H1 (cell line): ENCODE measurements at regions not wholly inside any gene's neighbourhood (a gene's known extent, or its start where the extent isn't known, plus 50 kb on each side); places are given as distances from the start of the nearest gene placed in this dataset.

Source experiments
- CTCF ChIA-PET: fragments of 300-600 bp; sonication (Branson Sonifier 250); formaldehyde crosslinking; loops from one replicate; lab custom pipeline; 2021; ENCODE audit not compliant: partially characterized antibody; lab: Charles Lee
- POLR2A ChIA-PET: fragments of 300-600 bp; sonication (Branson Sonifier 250); formaldehyde crosslinking; loops from one replicate; lab custom pipeline; 2021; ENCODE audit warnings: inconsistent platforms; ENCODE audit not compliant: partially characterized antibody; lab: Charles Lee
- DNase-seq, 2 experiments: peaks; one replicate each; pipeline versions ENCODE4 v3.0.0 to v3.0.0-alpha.2; 2010 to 2022; ENCODE audit warnings: low spot score in 2 of 2, low read depth in 1 of 2, mixed read lengths in 1 of 2
- FAIRE-seq: peaks from 2 replicates; lab custom pipeline; 2011; peaks lifted over from hg19 to GRCh38; lab: Jason Lieb, UNC
- H2AFZ ChIP-seq: 2 replicates; pipeline ENCODE4 v1.8.1; 2012; ENCODE audit warnings: low read length, inconsistent platforms
- H2AK5ac ChIP-seq: 2 replicates; pipeline ENCODE4 v1.6.1; 2013; ENCODE audit warnings: low read depth, low read length
- H2BK120ac ChIP-seq: replicated peaks from 2 replicates; pipeline ENCODE3; 2013; ENCODE audit warnings: low read depth, low read length, inconsistent platforms
- H2BK12ac ChIP-seq: 2 replicates; pipeline ENCODE4 v1.6.1; 2013; ENCODE audit warnings: low read depth, low read length
- H2BK15ac ChIP-seq: 2 replicates; pipeline ENCODE4 v1.6.1; 2013; ENCODE audit warnings: low read length
- H2BK20ac ChIP-seq: 2 replicates; pipeline ENCODE4 v1.6.1; 2013; ENCODE audit warnings: low read length
- H2BK5ac ChIP-seq: 2 replicates; pipeline ENCODE4 v1.6.1; 2013; ENCODE audit warnings: low read depth, low read length
- H3K14ac ChIP-seq: 2 replicates; pipeline ENCODE4 v1.6.1; 2013; ENCODE audit warnings: inconsistent platforms; ENCODE audit not compliant: insufficient read length
- H3K18ac ChIP-seq: 2 replicates; pipeline ENCODE4 v1.6.1; 2013; ENCODE audit warnings: low read length; ENCODE audit errors: extremely low read depth
- H3K23ac ChIP-seq: 2 replicates; pipeline ENCODE4 v1.6.1; 2013; ENCODE audit warnings: inconsistent platforms; ENCODE audit not compliant: insufficient read length
- H3K23me2 ChIP-seq: 2 replicates; pipeline ENCODE4 v1.6.1; 2013; ENCODE audit warnings: low read depth, low read length
- H3K27ac ChIP-seq: 2 replicates; pipeline ENCODE4 v1.6.1; 2011; ENCODE audit warnings: low read depth, low read length, inconsistent platforms
- H3K27me3 ChIP-seq, 4 experiments: replicated peaks in 1 of 4; 1 replicate in 1 of 4; 2 replicates in 3 of 4; pipeline versions ENCODE4 v1.6.1 to v1.8.1; 2011 to 2013; ENCODE audit warnings: low read length in 3 of 4, mild to moderate bottlenecking in 3 of 4, inconsistent platforms in 2 of 4, mixed read lengths in 2 of 4, moderate library complexity in 1 of 4; ENCODE audit not compliant: control insufficient read depth in 3 of 4, insufficient read depth in 3 of 4; ENCODE audit errors: extremely low read depth in 1 of 4
- H3K36me3 ChIP-seq, 4 experiments: 2 replicates each; pipeline versions ENCODE4 v1.6.1 to v1.8.1; 2011 to 2013; ENCODE audit warnings: mild to moderate bottlenecking in 4 of 4, low read length in 3 of 4, moderate library complexity in 2 of 4, control low read depth in 1 of 4, inconsistent platforms in 1 of 4; ENCODE audit not compliant: insufficient read depth in 4 of 4, control insufficient read depth in 2 of 4
- H3K4ac ChIP-seq: replicated peaks from 2 replicates; pipeline ENCODE3; 2013; ENCODE audit warnings: low read length, low read depth, mixed read lengths, inconsistent platforms; ENCODE audit not compliant: insufficient read length
- H3K4me1 ChIP-seq, 4 experiments: replicated peaks in 1 of 4; 1 replicate in 1 of 4; 2 replicates in 3 of 4; pipeline versions ENCODE4 v1.6.1 to v1.8.1; 2011 to 2013; ENCODE audit warnings: low read length in 3 of 4, inconsistent platforms in 2 of 4, mixed read lengths in 1 of 4; ENCODE audit not compliant: insufficient read depth in 4 of 4, control insufficient read depth in 3 of 4
- H3K4me2 ChIP-seq, 2 experiments: 2 replicates each; pipeline versions ENCODE4 v1.6.1 to v1.8.1; 2011 to 2013; ENCODE audit warnings: low read depth in 2 of 2, low read length in 2 of 2, control low read depth in 1 of 2, inconsistent platforms in 1 of 2, mild to moderate bottlenecking in 1 of 2; ENCODE audit not compliant: insufficient read depth in 1 of 2
- H3K4me3 ChIP-seq, 4 experiments: fragments of 200-600, 300-600 bp in 1 of 4; sonication (generic), shearing (Covaris generic), sonication (Bioruptor Twin) in 1 of 4; 2 replicates each; pipeline versions ENCODE4 v1.5.1 to v1.8.1; 2011 to 2016; ENCODE audit warnings: low read length in 4 of 4, low read depth in 3 of 4, control low read depth in 2 of 4, inconsistent platforms in 2 of 4, mild to moderate bottlenecking in 2 of 4, mixed read lengths in 1 of 4, moderate library complexity in 1 of 4; ENCODE audit not compliant: insufficient read depth in 2 of 4; ENCODE audit errors: extremely low read depth in 1 of 4
- H3K56ac ChIP-seq: replicated peaks from 2 replicates; pipeline ENCODE3; 2013; ENCODE audit warnings: low read depth, mild to moderate bottlenecking, mixed read lengths, low read length, inconsistent platforms; ENCODE audit not compliant: insufficient read length
- H3K79me1 ChIP-seq: 2 replicates; pipeline ENCODE4 v1.6.1; 2013; ENCODE audit warnings: low read depth, low read length, control low read depth
- H3K79me2 ChIP-seq, 2 experiments: 2 replicates each; pipeline versions ENCODE4 v1.6.1 to v1.8.1; 2012 to 2013; ENCODE audit warnings: low read length in 2 of 2, mild to moderate bottlenecking in 2 of 2, inconsistent platforms in 1 of 2; ENCODE audit not compliant: insufficient read depth in 2 of 2, control insufficient read depth in 1 of 2
- H3K9ac ChIP-seq, 4 experiments: replicated peaks in 1 of 4; 1 replicate in 1 of 4; 2 replicates in 3 of 4; pipeline versions ENCODE4 v1.6.1 to v1.8.1; 2011 to 2013; ENCODE audit warnings: low read depth in 3 of 4, low read length in 3 of 4, control low read depth in 2 of 4, mild to moderate bottlenecking in 2 of 4, moderate library complexity in 2 of 4, inconsistent platforms in 1 of 4; ENCODE audit errors: extremely low read depth in 1 of 4
- H3K9me3 ChIP-seq, 2 experiments: 2 replicates each; pipeline versions ENCODE4 v1.6.1 to v1.8.1; 2012 to 2013; ENCODE audit warnings: mild to moderate bottlenecking in 2 of 2, moderate library complexity in 2 of 2, control low read depth in 1 of 2, inconsistent platforms in 1 of 2, low read depth in 1 of 2, low read length in 1 of 2, mixed read lengths in 1 of 2; ENCODE audit not compliant: insufficient read depth in 2 of 2
- H4K20me1 ChIP-seq, 2 experiments: replicated peaks in 1 of 2; 2 replicates each; pipeline versions ENCODE3 to v1.8.1; 2011 to 2013; ENCODE audit warnings: inconsistent platforms in 2 of 2, low read length in 2 of 2, mild to moderate bottlenecking in 1 of 2; ENCODE audit not compliant: insufficient read depth in 2 of 2, control insufficient read depth in 1 of 2
- H4K5ac ChIP-seq: 2 replicates; pipeline ENCODE4 v1.6.1; 2013; ENCODE audit warnings: low read length, low read depth, mixed read lengths, inconsistent platforms; ENCODE audit not compliant: insufficient read length
- H4K8ac ChIP-seq: 2 replicates; pipeline ENCODE4 v1.8.0; 2013; ENCODE audit warnings: mild to moderate bottlenecking, moderate library complexity, low read length, inconsistent platforms; ENCODE audit not compliant: insufficient read depth; ENCODE audit errors: extremely low read depth
- H4K91ac ChIP-seq: replicated peaks from 2 replicates; pipeline ENCODE3; 2013; ENCODE audit warnings: low read length, mixed read lengths, inconsistent platforms; ENCODE audit not compliant: insufficient read length
- ATF3 ChIP-seq: IDR thresholded peaks from 2 replicates; pipeline ENCODE4 v1.6.1; 2011; ENCODE audit warnings: low read depth, mild to moderate bottlenecking, low read length; ENCODE audit not compliant: insufficient read depth
- CREB1 ChIP-seq: IDR thresholded peaks from 2 replicates; pipeline ENCODE4 v1.6.1; 2012; ENCODE audit warnings: inconsistent platforms
- GTF2F1 ChIP-seq: IDR thresholded peaks from 2 replicates; pipeline ENCODE4 v1.6.1; 2012; ENCODE audit warnings: low read depth, low read length, improper control_type of control experiment, borderline replicate concordance
- NANOG ChIP-seq: IDR thresholded peaks from 2 replicates; pipeline ENCODE4 v1.6.1; 2011; ENCODE audit warnings: low read length, low read depth, mild to moderate bottlenecking, inconsistent platforms; ENCODE audit not compliant: insufficient read depth, poor library complexity, severe bottlenecking
- SRF ChIP-seq: IDR thresholded peaks from 2 replicates; pipeline ENCODE4 v1.6.1; 2011; ENCODE audit warnings: mild to moderate bottlenecking, low read depth, low read length, moderate library complexity
- TAF1 ChIP-seq: IDR thresholded peaks from 2 replicates; pipeline ENCODE4 v1.6.1; 2011; ENCODE audit warnings: mild to moderate bottlenecking, low read depth, low read length
- TCF12 ChIP-seq: IDR thresholded peaks from 2 replicates; pipeline ENCODE4 v1.6.1; 2011; ENCODE audit warnings: low read depth, mild to moderate bottlenecking, low read length
- YY1 ChIP-seq: IDR thresholded peaks from 2 replicates; pipeline ENCODE4 v1.6.1; 2011; ENCODE audit warnings: low read depth, mild to moderate bottlenecking, low read length
- WGBS, 2 experiments: shearing (Covaris generic) in 1 of 2; methylation state at CpG; one replicate each; pipeline versions ENCODE4 v1.1.6 to v1.1.7; 2013 to 2015; ENCODE audit warnings: low lambda C conversion rate in 2 of 2, mixed read lengths in 2 of 2, inconsistent platforms in 1 of 2, low coverage in 1 of 2, missing lambda C conversion rate in 1 of 2; ENCODE audit not compliant: insufficient replicate concordance in 2 of 2, insufficient coverage in 1 of 2, insufficient read length in 1 of 2; ENCODE audit errors: extremely low coverage in 1 of 2, missing lambda C conversion rate in 1 of 2; 5-methylcytosine and 5-hydroxymethylcytosine counted together

DNA sequence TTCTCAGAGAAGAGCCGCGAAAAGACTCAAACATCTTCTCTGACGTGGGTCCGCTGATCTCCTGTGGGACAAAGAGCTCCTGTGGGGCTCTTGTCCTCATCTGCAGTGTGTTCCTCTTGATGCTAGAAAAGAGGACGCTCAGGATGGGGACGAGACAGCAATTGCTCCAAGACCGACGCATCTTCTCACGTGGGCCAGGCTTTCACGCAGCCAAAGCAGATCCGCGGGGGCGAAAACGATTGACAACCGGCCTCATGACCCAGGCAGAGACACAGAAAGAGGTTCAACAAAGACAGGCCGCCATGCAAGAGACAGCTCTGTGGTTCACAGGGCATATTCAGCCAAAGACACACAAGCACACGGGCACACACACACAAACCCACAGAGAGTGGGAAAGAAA, 971.8 kb upstream of the DEFB115 start:
- no peak for TF ChIP-seq SRF
- TF ChIP-seq TCF12, result no peak
- no peak for TF ChIP-seq GTF2F1
- no peak for TF ChIP-seq TAF1
- no peak for TF ChIP-seq CREB1
- no peak for TF ChIP-seq ATF3
- no peak for TF ChIP-seq NANOG
- TF ChIP-seq YY1, result no peak
- Histone ChIP-seq H3K23ac (no peak overlapping the region), H3K27ac (no peak overlapping the region), H4K20me1 (no peaks in the 10 kb centered on the region), H2BK15ac (no peak overlapping the region), H2BK120ac (no peak overlapping the region), H3K27me3 (no peaks in the 10 kb centered on the region), H3K4ac (no peak overlapping the region), H3K79me1 (no peaks in the 10 kb centered on the region), H3K14ac (no peak overlapping the region), H3K4me1 (no peaks in the 10 kb centered on the region), H2BK12ac (no peak overlapping the region), H2BK20ac (no peak overlapping the region), H4K91ac (no peak overlapping the region), H4K8ac (no peak overlapping the region), H3K9ac (no peak overlapping the region), H4K5ac (no peak overlapping the region), H3K4me2 (no peak overlapping the region), H3K18ac (no peak overlapping the region), H3K4me3 (no peak overlapping the region), H3K79me2 (no peaks in the 10 kb centered on the region), H3K36me3 (no peaks in the 10 kb centered on the region; a peak in 1 of 8 replicates), H2AFZ (no peak overlapping the region), H3K23me2 (no peaks in the 10 kb centered on the region), H3K56ac (no peak overlapping the region), H2AK5ac (no peak overlapping the region), H2BK5ac (no peak overlapping the region), H3K9me3 (peaks cover 27 to 83% of the 10 kb centered on the region in 2 experiments)
- CTCF ChIA-PET, result no interaction called here
- WGBS, 2 experiments, result 87% methylated on average over 16 of the region's 17 CpGs; no CpG with 5 or more reads in 1 of the 2 experiments
- POLR2A ChIA-PET, result no interaction called here
- FAIRE-seq, result no peak
- DNase-seq, result no peak
